Left colon (tissue), 2 donors: ENCODE measurements at regions not wholly inside any gene's neighbourhood (a gene's known extent, or its start where the extent isn't known, plus 50 kb on each side); places are given as distances from the start of the nearest gene placed in this dataset.

Source experiments
- ATAC-seq: fragments of 200-7000 bp; cut with Tn5 transposase; one replicate; pipeline ENCODE4 v1.9.1; 2020; ENCODE audit warnings: mild to moderate bottlenecking, moderate library complexity
- DNase-seq, 2 donors: peaks; one replicate each; pipeline ENCODE4 v3.0.0-alpha.2; 2020
- intact Hi-C, 2 donors: fragments of 100-400 bp; cut with DNase I in 1 of 2; cut with micrococcal nuclease in 1 of 2; formaldehyde crosslinking; loops; one replicate each; pipeline versions ENCODE4 v1.11.2 to v1.14.0; 2022; cut with DNase I, micrococcal nuclease
- donor health status: DM: no; HTN: no; CAD: no.
- donor health status: DM: yes; HTN: yes; CAD: no.

DNA sequence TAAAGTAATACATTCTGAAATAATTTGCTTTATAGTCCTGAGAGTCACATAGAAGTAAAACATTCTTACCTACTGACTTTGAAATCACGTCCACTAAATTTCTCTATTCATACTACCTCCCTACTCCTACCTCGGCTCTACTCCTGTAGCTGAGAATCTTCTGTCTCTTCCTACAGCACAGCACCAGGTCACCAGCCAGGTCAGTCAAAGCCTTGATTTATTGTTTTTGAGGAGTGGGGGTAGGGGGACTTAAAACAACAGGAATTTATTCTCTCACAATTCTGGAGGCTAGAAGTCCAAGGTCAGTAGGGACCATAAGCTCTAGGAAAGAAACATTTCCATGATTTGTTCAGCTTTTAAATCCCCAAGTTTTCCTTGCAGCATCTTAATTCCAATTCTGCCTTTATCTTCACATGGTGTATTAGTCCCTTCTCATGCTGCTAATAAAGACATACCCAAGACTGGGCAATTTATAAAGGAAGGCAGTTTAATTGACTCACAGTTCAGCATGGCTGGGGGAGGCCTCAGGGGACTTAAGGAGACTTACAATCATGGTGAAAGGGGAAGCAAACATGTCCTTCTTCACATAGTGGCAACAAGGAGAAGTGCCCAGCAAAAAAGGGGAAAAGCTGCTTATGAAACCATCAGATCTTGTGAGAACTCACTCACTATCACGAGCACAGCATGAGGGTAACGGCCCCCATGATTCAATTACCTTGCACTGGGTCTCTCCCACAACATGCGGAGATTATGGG, 49.6 kb upstream of the CCNG1 start:
- no peak for DNase-seq
- ATAC-seq: no peak
- intact Hi-C loops: no loop called here
